Adrenal gland (tissue), 5 donors: ENCODE measurements at regions not wholly inside any gene's neighbourhood (a gene's known extent, or its start where the extent isn't known, plus 50 kb on each side); places are given as distances from the start of the nearest gene placed in this dataset.

Source experiments
- CTCF ChIP-seq, 6 experiments: fragments of 450-650 bp in 4 of 6; fragments of 200-600 bp in 2 of 6; sonication (generic) in 1 of 6; IDR thresholded peaks; 1 replicate in 5 of 6; 2 replicates in 1 of 6; pipeline versions ENCODE4 v1.5.1 to v1.8.0; 2016 to 2021; ENCODE audit warnings: antibody characterized with exemption in 6 of 6, mild to moderate bottlenecking in 2 of 6, moderate library complexity in 1 of 6
- POLR2A ChIP-seq, 2 donors: fragments of 450-650 bp; IDR thresholded peaks; one replicate each; pipeline ENCODE4 v1.6.1; 2017; ENCODE audit warnings: antibody characterized with exemption in 2 of 2, mild to moderate bottlenecking in 2 of 2, moderate library complexity in 1 of 2
- donor health status: DM: no; HTN: no; CAD: no.

GRCh38 chr4:169906821-169907220 lies 119.4 kb downstream of the MFAP3L start:
- no peak for TF ChIP-seq CTCF (IDR thresholded peaks at IDR 0.05)
- no peak for TF ChIP-seq POLR2A (IDR thresholded peaks at IDR 0.05)
